ENCODE measurements at regions not wholly inside any gene's neighbourhood (a gene's known extent, or its start where the extent isn't known, plus 50 kb on each side); places are given as distances from the start of the nearest gene placed in this dataset.

DNA sequence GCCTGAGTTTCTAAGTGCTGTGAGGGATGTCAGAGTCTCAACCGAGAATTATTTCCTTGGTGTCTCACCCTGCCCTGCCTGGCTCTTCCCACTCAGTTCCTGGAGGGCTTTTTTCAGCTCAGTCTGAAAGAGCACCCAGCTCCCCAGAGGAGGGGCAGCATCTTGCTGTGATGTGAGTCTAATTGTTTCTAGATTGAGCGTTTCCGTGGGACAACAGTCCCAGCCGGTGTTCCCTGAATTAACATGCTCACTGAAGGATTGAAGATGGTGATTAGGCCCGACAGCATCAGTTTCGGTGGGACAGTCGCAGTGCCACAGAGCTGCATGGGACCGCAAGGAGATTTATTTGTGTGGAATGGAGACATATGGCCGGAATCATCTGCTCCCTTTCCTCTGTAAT is 587.6 kb downstream of the DHX35 start:
- no peak for DNase-seq (ENCODE audit: low spot score, unreplicated experiment)
- Mint-ChIP-seq H3K27me3 (peaks cover 15% of the 10 kb centered on the region), H3K9me3 (ENCODE audit: low read depth) (no peaks in the 10 kb centered on the region), H3K4me3 (ENCODE audit: low read depth) (no peak overlapping the region), H3K4me1 (ENCODE audit: low read depth) (no peaks in the 10 kb centered on the region), H3K36me3 (ENCODE audit: insufficient read depth) (no peaks in the 10 kb centered on the region), H3K27ac (no peak overlapping the region)
- no peak for TF ChIP-seq CTCF (IDR thresholded peaks at IDR 0.05; ENCODE audit: unreplicated experiment)

GRCh38 chr20:39547546-39548408 is 585.6 kb downstream of the DHX35 start:
- Mint-ChIP-seq H3K4me1 (ENCODE audit: low read depth) (no peaks in the 10 kb centered on the region), H3K36me3 (ENCODE audit: insufficient read depth) (no peaks in the 10 kb centered on the region), H3K9me3 (ENCODE audit: low read depth) (peaks cover 5% of the 10 kb centered on the region), H3K4me3 (ENCODE audit: low read depth) (no peak overlapping the region), H3K27ac (no peak overlapping the region), H3K27me3 (peaks cover 8% of the 10 kb centered on the region)
- DNase-seq (ENCODE audit: low spot score, unreplicated experiment): no peak
- TF ChIP-seq CTCF (IDR thresholded peaks at IDR 0.05; ENCODE audit: unreplicated experiment): no peak

DNA sequence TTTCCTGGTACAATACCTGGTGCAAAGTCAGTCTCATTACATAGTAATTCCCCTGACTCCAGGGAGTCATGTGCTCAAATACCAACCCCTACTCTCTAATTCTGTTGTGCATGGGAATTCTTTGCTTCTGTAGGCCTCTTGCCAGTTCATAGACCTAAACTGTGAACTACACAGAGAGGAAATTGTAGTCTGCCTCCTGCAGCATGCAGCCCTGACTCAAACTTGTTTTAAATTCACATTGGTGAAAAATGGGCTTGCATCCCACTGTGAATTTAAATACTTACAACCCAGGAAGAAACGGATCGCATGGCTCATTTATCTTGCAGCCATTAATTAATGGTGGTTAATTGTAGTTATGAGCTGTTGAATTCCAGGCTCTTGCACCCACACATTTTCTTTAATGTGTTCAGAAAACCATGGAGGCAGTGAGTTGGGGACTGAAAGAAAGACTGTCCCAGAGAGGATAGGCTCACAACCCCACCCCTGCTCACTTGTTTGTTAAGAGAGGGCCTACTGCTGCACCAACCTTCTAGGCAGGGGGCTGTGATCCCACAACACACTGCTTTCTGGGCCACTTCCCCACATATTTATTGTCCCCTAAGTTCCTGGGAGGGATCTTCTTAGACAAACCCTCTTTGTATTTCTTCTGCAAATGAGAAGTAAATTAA is 579.1 kb downstream of the DHX35 start:
- no peaks in the 10 kb centered on the region for H3K36me3 Mint-ChIP-seq (ENCODE audit: insufficient read depth)
- peaks cover 5% of the 10 kb centered on the region for H3K9me3 Mint-ChIP-seq (ENCODE audit: low read depth)
- no peaks in the 10 kb centered on the region for H3K4me1 Mint-ChIP-seq (ENCODE audit: low read depth)
- no peak overlapping the region for H3K27ac Mint-ChIP-seq
- no peak for DNase-seq (ENCODE audit: low spot score, unreplicated experiment)
- H3K27me3 Mint-ChIP-seq: peaks cover 6% of the 10 kb centered on the region
- H3K4me3 Mint-ChIP-seq (ENCODE audit: low read depth): no peak overlapping the region
- no peak for TF ChIP-seq CTCF (IDR thresholded peaks at IDR 0.05; ENCODE audit: unreplicated experiment)

- TF ChIP-seq CTCF (IDR thresholded peaks at IDR 0.05; ENCODE audit: unreplicated experiment): no peak
- Mint-ChIP-seq H3K27me3 (peaks cover 3% of the 10 kb centered on the region), H3K27ac (no peak overlapping the region), H3K4me1 (ENCODE audit: low read depth) (no peaks in the 10 kb centered on the region), H3K4me3 (ENCODE audit: low read depth) (no peak overlapping the region), H3K9me3 (ENCODE audit: low read depth) (no peaks in the 10 kb centered on the region), H3K36me3 (ENCODE audit: insufficient read depth) (no peaks in the 10 kb centered on the region)
- no peak for DNase-seq (ENCODE audit: low spot score, unreplicated experiment)
These were observed 576.2 kb downstream of the DHX35 start for GRCh38 chr20:39538317-39538716.

- no peak for DNase-seq (ENCODE audit: low spot score, unreplicated experiment)
- no peak for TF ChIP-seq CTCF (IDR thresholded peaks at IDR 0.05; ENCODE audit: unreplicated experiment)
- H3K36me3 Mint-ChIP-seq (ENCODE audit: insufficient read depth): no peaks in the 10 kb centered on the region
- no peak overlapping the region for H3K4me3 Mint-ChIP-seq (ENCODE audit: low read depth)
- H3K27me3 Mint-ChIP-seq: peaks cover 18% of the 10 kb centered on the region
- H3K4me1 Mint-ChIP-seq (ENCODE audit: low read depth): no peaks in the 10 kb centered on the region
- H3K27ac Mint-ChIP-seq: no peak overlapping the region
- H3K9me3 Mint-ChIP-seq (ENCODE audit: low read depth): no peaks in the 10 kb centered on the region
These were observed 573.2 kb downstream of the DHX35 start for GRCh38 chr20:39535301-39535700.

All from progenitor cell of endocrine pancreas (in vitro differentiated cells).